NCI-H446 treated with DMSO at 0.1 percent for 48 hours (cell line): ENCODE measurements at regions not wholly inside any gene's neighbourhood (a gene's known extent, or its start where the extent isn't known, plus 50 kb on each side); places are given as distances from the start of the nearest gene placed in this dataset.

ENCODE experiments used
- DNase-seq: peaks from one replicate; lab custom pipeline; 2025; lab: John Stamatoyannopoulos, UW

GRCh38 chr15:27702581-27702980 is 396.5 kb downstream of the OCA2 start:
- no peak for DNase-seq

- DNase-seq: no peak
Observed at GRCh38 chr15:27701956-27702355, 397.2 kb downstream of the OCA2 start.

- DNase-seq: no peak
Observed at GRCh38 chr15:27701014-27701413, 398.1 kb downstream of the OCA2 start.

- no peak for DNase-seq
Observed at GRCh38 chr15:27699699-27700098, 399.4 kb downstream of the OCA2 start.

GRCh38 chr15:27696530-27696929 is 402.6 kb downstream of the OCA2 start:
- no peak for DNase-seq

- no peak for DNase-seq
Observed at GRCh38 chr15:27695726-27696125, 403.4 kb downstream of the OCA2 start.

- no peak for DNase-seq
Observed at GRCh38 chr15:27694506-27695087, 404.5 kb downstream of the OCA2 start.

- DNase-seq: no peak
Observed at GRCh38 chr15:27693280-27693679, 405.8 kb downstream of the OCA2 start.

- no peak for DNase-seq
Observed at GRCh38 chr15:27692438-27692837, 406.7 kb downstream of the OCA2 start.

GRCh38 chr15:27690290-27690689 is 408.8 kb downstream of the OCA2 start:
- no peak for DNase-seq

- no peak for DNase-seq
Observed at GRCh38 chr15:27686971-27687370, 412.1 kb downstream of the OCA2 start.

GRCh38 chr15:27686369-27686768 is 412.7 kb downstream of the OCA2 start:
- DNase-seq: no peak

- DNase-seq: no peak
Observed at GRCh38 chr15:27685644-27686043, 413.5 kb downstream of the OCA2 start.

- DNase-seq: no peak
Observed at GRCh38 chr15:27683121-27683520, 416.0 kb downstream of the OCA2 start.

GRCh38 chr15:27681038-27681437 is 418.1 kb downstream of the OCA2 start:
- no peak for DNase-seq

- peak; percentile 12 for DNase-seq
Observed at GRCh38 chr15:27679731-27680471, 419.2 kb downstream of the OCA2 start.

- no peak for DNase-seq
Observed at GRCh38 chr15:27679203-27679602, 419.9 kb downstream of the OCA2 start.

GRCh38 chr15:27677951-27678350 is 421.2 kb downstream of the OCA2 start:
- DNase-seq: no peak

- no peak for DNase-seq
Observed at GRCh38 chr15:27676647-27677046, 422.5 kb downstream of the OCA2 start.

GRCh38 chr15:27675571-27675970 is 423.5 kb downstream of the OCA2 start:
- no peak for DNase-seq

- DNase-seq: no peak
Observed at GRCh38 chr15:27674826-27675225, 424.3 kb downstream of the OCA2 start.

- DNase-seq: no peak
Observed at GRCh38 chr15:27673766-27674445, 425.2 kb downstream of the OCA2 start.

- no peak for DNase-seq
Observed at GRCh38 chr15:27672537-27672936, 426.6 kb downstream of the OCA2 start.
